ENCODE measurements at regions not wholly inside any gene's neighbourhood (a gene's known extent, or its start where the extent isn't known, plus 50 kb on each side); places are given as distances from the start of the nearest gene placed in this dataset.

- Histone ChIP-seq H3K27ac (ENCODE audit: low read depth, low read length) (no peak overlapping the region), H3K9me3 (ENCODE audit: control insufficient read depth, insufficient read depth, low read length) (peaks cover 17% of the 10 kb centered on the region; the same call in 1 of the 2 replicates), H3K4me3 (ENCODE audit: low read depth, low read length) (no peak overlapping the region), H3K27me3 (ENCODE audit: control insufficient read depth, insufficient read depth, low read length) (no peaks in the 10 kb centered on the region)
- no peak for DNase-seq (ENCODE audit: low read depth, low spot score)
- POLR2A ChIA-PET = no interaction called here
- TF ChIP-seq CTCF (IDR thresholded peaks at IDR 0.05; ENCODE audit: low read depth, low read length) = no peak
- CTCF ChIA-PET = no interaction called here
Observed at GRCh38 chr11:71302911-71303310, 50.5 kb upstream of the SHANK2 start.

DNA sequence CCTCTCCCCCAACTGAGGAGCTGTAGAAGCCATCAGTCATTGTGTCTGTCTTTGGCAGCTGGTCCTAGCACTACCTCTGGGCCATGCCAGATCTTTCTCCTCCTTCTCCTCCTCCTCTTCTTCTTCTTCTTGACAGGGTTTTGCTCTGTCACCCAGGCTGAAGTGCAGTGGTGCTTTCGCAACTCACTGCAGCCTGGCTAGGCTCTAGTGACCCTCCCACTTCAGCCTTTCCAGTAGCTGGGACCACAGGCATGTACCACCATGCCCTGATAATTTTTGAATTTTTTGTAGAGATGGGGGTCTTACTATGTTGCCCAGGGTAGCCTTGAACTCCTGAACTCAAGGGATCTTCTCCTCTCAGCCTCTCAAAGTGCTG lies 50.1 kb upstream of the SHANK2 start:
- Histone ChIP-seq H3K27ac (ENCODE audit: low read depth, low read length) (no peak overlapping the region), H3K4me3 (ENCODE audit: low read depth, low read length) (no peak overlapping the region), H3K27me3 (ENCODE audit: control insufficient read depth, insufficient read depth, low read length) (no peaks in the 10 kb centered on the region), H3K9me3 (ENCODE audit: control insufficient read depth, insufficient read depth, low read length) (peaks cover 17% of the 10 kb centered on the region; the same call in 1 of the 2 replicates)
- CTCF ChIA-PET = no interaction called here
- POLR2A ChIA-PET = no interaction called here
- DNase-seq (ENCODE audit: low read depth, low spot score) = no peak
- TF ChIP-seq CTCF (IDR thresholded peaks at IDR 0.05; ENCODE audit: low read depth, low read length) = no peak

Data from AG04450 (cell line).